ENCODE measurements at regions not wholly inside any gene's neighbourhood (a gene's known extent, or its start where the extent isn't known, plus 50 kb on each side); places are given as distances from the start of the nearest gene placed in this dataset.

- TF ChIP-seq EZH2 (IDR thresholded peaks at IDR 0.05; ENCODE audit: borderline replicate concordance, insufficient read depth, low read length, poor library complexity, severe bottlenecking) (no peak), TAF1 (IDR thresholded peaks at IDR 0.05; ENCODE audit: low read depth) (no peak)
- TF ChIP-seq, protein P1, sequence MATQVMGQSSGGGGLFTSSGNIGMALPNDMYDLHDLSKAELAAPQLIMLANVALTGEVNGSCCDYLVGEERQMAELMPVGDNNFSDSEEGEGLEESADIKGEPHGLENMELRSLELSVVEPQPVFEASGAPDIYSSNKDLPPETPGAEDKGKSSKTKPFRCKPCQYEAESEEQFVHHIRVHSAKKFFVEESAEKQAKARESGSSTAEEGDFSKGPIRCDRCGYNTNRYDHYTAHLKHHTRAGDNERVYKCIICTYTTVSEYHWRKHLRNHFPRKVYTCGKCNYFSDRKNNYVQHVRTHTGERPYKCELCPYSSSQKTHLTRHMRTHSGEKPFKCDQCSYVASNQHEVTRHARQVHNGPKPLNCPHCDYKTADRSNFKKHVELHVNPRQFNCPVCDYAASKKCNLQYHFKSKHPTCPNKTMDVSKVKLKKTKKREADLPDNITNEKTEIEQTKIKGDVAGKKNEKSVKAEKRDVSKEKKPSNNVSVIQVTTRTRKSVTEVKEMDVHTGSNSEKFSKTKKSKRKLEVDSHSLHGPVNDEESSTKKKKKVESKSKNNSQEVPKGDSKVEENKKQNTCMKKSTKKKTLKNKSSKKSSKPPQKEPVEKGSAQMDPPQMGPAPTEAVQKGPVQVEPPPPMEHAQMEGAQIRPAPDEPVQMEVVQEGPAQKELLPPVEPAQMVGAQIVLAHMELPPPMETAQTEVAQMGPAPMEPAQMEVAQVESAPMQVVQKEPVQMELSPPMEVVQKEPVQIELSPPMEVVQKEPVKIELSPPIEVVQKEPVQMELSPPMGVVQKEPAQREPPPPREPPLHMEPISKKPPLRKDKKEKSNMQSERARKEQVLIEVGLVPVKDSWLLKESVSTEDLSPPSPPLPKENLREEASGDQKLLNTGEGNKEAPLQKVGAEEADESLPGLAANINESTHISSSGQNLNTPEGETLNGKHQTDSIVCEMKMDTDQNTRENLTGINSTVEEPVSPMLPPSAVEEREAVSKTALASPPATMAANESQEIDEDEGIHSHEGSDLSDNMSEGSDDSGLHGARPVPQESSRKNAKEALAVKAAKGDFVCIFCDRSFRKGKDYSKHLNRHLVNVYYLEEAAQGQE (IDR thresholded peaks at IDR 0.05; ENCODE audit: borderline replicate concordance): no peak
- TF ChIP-seq, protein P2, sequence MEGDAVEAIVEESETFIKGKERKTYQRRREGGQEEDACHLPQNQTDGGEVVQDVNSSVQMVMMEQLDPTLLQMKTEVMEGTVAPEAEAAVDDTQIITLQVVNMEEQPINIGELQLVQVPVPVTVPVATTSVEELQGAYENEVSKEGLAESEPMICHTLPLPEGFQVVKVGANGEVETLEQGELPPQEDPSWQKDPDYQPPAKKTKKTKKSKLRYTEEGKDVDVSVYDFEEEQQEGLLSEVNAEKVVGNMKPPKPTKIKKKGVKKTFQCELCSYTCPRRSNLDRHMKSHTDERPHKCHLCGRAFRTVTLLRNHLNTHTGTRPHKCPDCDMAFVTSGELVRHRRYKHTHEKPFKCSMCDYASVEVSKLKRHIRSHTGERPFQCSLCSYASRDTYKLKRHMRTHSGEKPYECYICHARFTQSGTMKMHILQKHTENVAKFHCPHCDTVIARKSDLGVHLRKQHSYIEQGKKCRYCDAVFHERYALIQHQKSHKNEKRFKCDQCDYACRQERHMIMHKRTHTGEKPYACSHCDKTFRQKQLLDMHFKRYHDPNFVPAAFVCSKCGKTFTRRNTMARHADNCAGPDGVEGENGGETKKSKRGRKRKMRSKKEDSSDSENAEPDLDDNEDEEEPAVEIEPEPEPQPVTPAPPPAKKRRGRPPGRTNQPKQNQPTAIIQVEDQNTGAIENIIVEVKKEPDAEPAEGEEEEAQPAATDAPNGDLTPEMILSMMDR (IDR thresholded peaks at IDR 0.05; ENCODE audit: poor library complexity, severe bottlenecking): no peak
Measured at GRCh38 chr14:101397206-101397605, 164.1 kb upstream of the DIO3 start.

Data from neural cell (in vitro differentiated cells).